Neural progenitor cell (in vitro differentiated cells): ENCODE measurements at regions not wholly inside any gene's neighbourhood (a gene's known extent, or its start where the extent isn't known, plus 50 kb on each side); places are given as distances from the start of the nearest gene placed in this dataset.

Experiments
- EZH2 ChIP-seq: fragments of 200-600 bp; sonication (generic); IDR thresholded peaks from 2 replicates; pipeline ENCODE4 v1.6.1; 2017; ENCODE audit warnings: antibody characterized with exemption, mild to moderate bottlenecking, moderate library complexity
- TF ChIP-seq, protein P1 (sequence below): fragments of 200-600 bp; sonication (generic); IDR thresholded peaks from 2 replicates; pipeline ENCODE4 v1.5.1; 2017; ENCODE audit warnings: antibody characterized with exemption, mild to moderate bottlenecking

DNA sequence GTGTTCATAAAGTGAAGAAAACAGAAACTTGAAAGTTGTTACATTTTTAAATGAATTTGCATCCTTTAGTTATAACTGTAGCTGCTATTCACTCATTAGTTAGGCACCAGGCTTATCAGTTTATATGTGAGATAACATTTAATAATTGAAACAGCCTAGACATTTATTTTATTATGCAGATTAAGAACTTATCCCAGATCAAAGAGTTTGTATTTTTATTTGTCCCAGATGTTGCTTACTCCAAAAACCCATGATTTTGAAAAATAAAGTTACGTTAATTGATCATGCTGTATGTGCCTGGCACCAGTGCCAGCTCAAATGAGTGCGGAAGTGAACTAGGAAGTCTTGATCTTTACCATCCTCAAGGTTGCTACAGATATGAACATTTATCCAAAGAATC, 172.7 kb upstream of the CARD18 start:
- TF ChIP-seq, protein P1, sequence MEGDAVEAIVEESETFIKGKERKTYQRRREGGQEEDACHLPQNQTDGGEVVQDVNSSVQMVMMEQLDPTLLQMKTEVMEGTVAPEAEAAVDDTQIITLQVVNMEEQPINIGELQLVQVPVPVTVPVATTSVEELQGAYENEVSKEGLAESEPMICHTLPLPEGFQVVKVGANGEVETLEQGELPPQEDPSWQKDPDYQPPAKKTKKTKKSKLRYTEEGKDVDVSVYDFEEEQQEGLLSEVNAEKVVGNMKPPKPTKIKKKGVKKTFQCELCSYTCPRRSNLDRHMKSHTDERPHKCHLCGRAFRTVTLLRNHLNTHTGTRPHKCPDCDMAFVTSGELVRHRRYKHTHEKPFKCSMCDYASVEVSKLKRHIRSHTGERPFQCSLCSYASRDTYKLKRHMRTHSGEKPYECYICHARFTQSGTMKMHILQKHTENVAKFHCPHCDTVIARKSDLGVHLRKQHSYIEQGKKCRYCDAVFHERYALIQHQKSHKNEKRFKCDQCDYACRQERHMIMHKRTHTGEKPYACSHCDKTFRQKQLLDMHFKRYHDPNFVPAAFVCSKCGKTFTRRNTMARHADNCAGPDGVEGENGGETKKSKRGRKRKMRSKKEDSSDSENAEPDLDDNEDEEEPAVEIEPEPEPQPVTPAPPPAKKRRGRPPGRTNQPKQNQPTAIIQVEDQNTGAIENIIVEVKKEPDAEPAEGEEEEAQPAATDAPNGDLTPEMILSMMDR, result no peak
- no peak for TF ChIP-seq EZH2
